Cardiac muscle cell (in vitro differentiated cells and primary cell): ENCODE measurements at regions not wholly inside any gene's neighbourhood (a gene's known extent, or its start where the extent isn't known, plus 50 kb on each side); places are given as distances from the start of the nearest gene placed in this dataset.

Experiments
- DNase-seq, 2 donors: peaks; one replicate each; pipeline versions ENCODE4 v3.0.0 to v3.0.0-alpha.2; 2010 to 2017; ENCODE audit warnings: low read depth in 1 of 2, low spot score in 1 of 2
- H3K27ac ChIP-seq: fragments of 200-600 bp; sonication (generic); 2 replicates; pipeline ENCODE4 v1.5.1; 2016
- H3K27me3 ChIP-seq: fragments of 200-600 bp; sonication (generic); 2 replicates; pipeline ENCODE4 v1.6.0; 2016; ENCODE audit warnings: control low read depth
- H3K36me3 ChIP-seq: fragments of 200-600 bp; sonication (generic); 2 replicates; pipeline ENCODE4 v1.5.1; 2016; ENCODE audit warnings: control low read depth
- H3K4me1 ChIP-seq: fragments of 200-600 bp; sonication (generic); 2 replicates; pipeline ENCODE4 v1.8.1; 2017; ENCODE audit warnings: low read depth, mild to moderate bottlenecking, mixed run types
- H3K4me3 ChIP-seq: fragments of 200-600 bp; sonication (generic); 2 replicates; pipeline ENCODE4 v1.5.1; 2016; ENCODE audit warnings: mild to moderate bottlenecking
- H3K9me3 ChIP-seq: fragments of 200-600 bp; sonication (generic); 2 replicates; pipeline ENCODE4 v1.5.1; 2017; ENCODE audit warnings: low read depth, mild to moderate bottlenecking, control low read depth
- CTCF ChIP-seq: IDR thresholded peaks from 2 replicates; pipeline ENCODE4 v1.5.1; 2012; ENCODE audit warnings: low read depth, mild to moderate bottlenecking, low read length

- no peak for TF ChIP-seq CTCF
- H3K9me3 ChIP-seq, result no peaks in the 10 kb centered on the region
- H3K4me3 ChIP-seq, result no peak overlapping the region
Observed at GRCh38 chr4:29121586-29121985, 1598.6 kb upstream of the PCDH7 start.

GRCh38 chr4:29128810-29129209 lies 1591.4 kb upstream of the PCDH7 start:
- DNase-seq, result no peak
- TF ChIP-seq CTCF, result no peak
- H3K27me3 ChIP-seq, result no peaks in the 10 kb centered on the region
- H3K4me1 ChIP-seq, result no peaks in the 10 kb centered on the region
- H3K9me3 ChIP-seq, result no peaks in the 10 kb centered on the region
- H3K36me3 ChIP-seq, result no peaks in the 10 kb centered on the region
- no peak overlapping the region for H3K4me3 ChIP-seq
- H3K27ac ChIP-seq, result no peak overlapping the region

More at GRCh38 chr4:29121586-29121985, 1598.6 kb upstream of the PCDH7 start:
- no peaks in the 10 kb centered on the region for H3K36me3 ChIP-seq
- no peaks in the 10 kb centered on the region for H3K4me1 ChIP-seq
- no peak overlapping the region for H3K27ac ChIP-seq
- no peak for DNase-seq
- H3K27me3 ChIP-seq, result no peaks in the 10 kb centered on the region

GRCh38 chr4:29131304-29131703 lies 1588.9 kb upstream of the PCDH7 start:
- DNase-seq, result peak in 1 of 2 donors; percentile 3

GRCh38 chr4:29142708-29143107 lies 1577.5 kb upstream of the PCDH7 start:
- TF ChIP-seq CTCF, result no peak
- Histone ChIP-seq H3K27ac (no peak overlapping the region), H3K9me3 (no peaks in the 10 kb centered on the region), H3K36me3 (no peaks in the 10 kb centered on the region), H3K4me1 (no peaks in the 10 kb centered on the region), H3K27me3 (no peaks in the 10 kb centered on the region), H3K4me3 (no peak overlapping the region)
- no peak for DNase-seq

More at GRCh38 chr4:29131304-29131703, 1588.9 kb upstream of the PCDH7 start:
- Histone ChIP-seq H3K9me3 (no peaks in the 10 kb centered on the region), H3K4me3 (no peak overlapping the region), H3K27me3 (no peaks in the 10 kb centered on the region), H3K27ac (no peak overlapping the region), H3K4me1 (no peaks in the 10 kb centered on the region), H3K36me3 (no peaks in the 10 kb centered on the region)
- no peak for TF ChIP-seq CTCF

GRCh38 chr4:29151584-29151983 lies 1568.6 kb upstream of the PCDH7 start:
- Histone ChIP-seq H3K4me3 (no peak overlapping the region), H3K27me3 (no peaks in the 10 kb centered on the region), H3K9me3 (no peaks in the 10 kb centered on the region), H3K4me1 (no peaks in the 10 kb centered on the region), H3K36me3 (no peaks in the 10 kb centered on the region), H3K27ac (no peak overlapping the region)
- no peak for TF ChIP-seq CTCF
- no peak for DNase-seq

GRCh38 chr4:29153642-29154041 lies 1566.5 kb upstream of the PCDH7 start:
- H3K36me3 ChIP-seq, result no peaks in the 10 kb centered on the region
- no peaks in the 10 kb centered on the region for H3K27me3 ChIP-seq
- no peak overlapping the region for H3K27ac ChIP-seq

More at GRCh38 chr4:29153642-29154041, 1566.5 kb upstream of the PCDH7 start:
- DNase-seq, result peak in 1 of 2 donors; percentile 1
- H3K4me1 ChIP-seq, result no peaks in the 10 kb centered on the region
- no peaks in the 10 kb centered on the region for H3K9me3 ChIP-seq
- TF ChIP-seq CTCF, result no peak
- H3K4me3 ChIP-seq, result no peak overlapping the region
